SK-N-SH (cell line): ENCODE measurements at regions not wholly inside any gene's neighbourhood (a gene's known extent, or its start where the extent isn't known, plus 50 kb on each side); places are given as distances from the start of the nearest gene placed in this dataset.

Experiments
- CTCF ChIA-PET: fragments of 300-600, 350-600 bp; formaldehyde crosslinking; extraction: SDS; loops from one replicate; lab custom pipeline; 2021; lab: Yijun Ruan, JAX
- POLR2A ChIA-PET: fragments of 350-600 bp; sonication (Branson Sonifier 250); formaldehyde crosslinking; extraction: SDS; loops from one replicate; lab custom pipeline; 2020; ENCODE audit warnings: antibody characterized with exemption, inconsistent platforms; lab: Yijun Ruan, JAX
- DNase-seq: peaks from one replicate; pipeline ENCODE4 v3.0.0; 2012
- H2AFZ ChIP-seq: fragments of 200-600 bp; sonication (generic); 2 replicates; pipeline ENCODE4 v1.8.1; 2016; ENCODE audit warnings: antibody characterized with exemption, mild to moderate bottlenecking, low read depth
- H3F3A ChIP-seq: fragments of 200-600 bp; sonication (generic); replicated peaks from 2 replicates; pipeline ENCODE3; 2016; ENCODE audit warnings: antibody characterized with exemption, mild to moderate bottlenecking; ENCODE audit not compliant: insufficient read depth
- H3K27ac ChIP-seq, 2 experiments: fragments of 200-500 bp in 1 of 2; fragments of 200-600 bp in 1 of 2; sonication (Bioruptor generic) in 1 of 2; sonication (generic), shearing (Covaris generic) in 1 of 2; 2 replicates each; pipeline versions ENCODE4 v1.5.1 to v1.6.1; 2014 to 2016; ENCODE audit warnings: low read depth in 2 of 2, inconsistent platforms in 1 of 2, low read length in 1 of 2, mild to moderate bottlenecking in 1 of 2, mixed read lengths in 1 of 2
- H3K27me3 ChIP-seq: fragments of 200-600 bp; sonication (generic), shearing (Covaris generic); 2 replicates; pipeline ENCODE4 v1.6.1; 2016; ENCODE audit warnings: mixed run types; ENCODE audit not compliant: insufficient read depth
- H3K36me3 ChIP-seq, 2 experiments: fragments of 200-500 bp in 1 of 2; fragments of 200-600 bp in 1 of 2; sonication (Bioruptor generic) in 1 of 2; sonication (generic) in 1 of 2; replicated peaks in 1 of 2; 2 replicates each; pipeline versions ENCODE3 to v1.5.1; 2014 to 2016; ENCODE audit warnings: low read length in 1 of 2, mild to moderate bottlenecking in 1 of 2; ENCODE audit not compliant: insufficient read depth in 2 of 2, control insufficient read depth in 1 of 2
- H3K4me1 ChIP-seq, 2 experiments: fragments of 200-500 bp in 1 of 2; fragments of 200-600 bp in 1 of 2; sonication (Bioruptor generic) in 1 of 2; sonication (generic), shearing (Covaris generic) in 1 of 2; 2 replicates each; pipeline versions ENCODE4 v1.5.1 to v1.6.1; 2014 to 2016; ENCODE audit warnings: low read depth in 1 of 2, low read length in 1 of 2, mixed run types in 1 of 2; ENCODE audit not compliant: insufficient read depth in 2 of 2, control insufficient read depth in 1 of 2
- H3K4me2 ChIP-seq: fragments of 200-600 bp; sonication (generic), shearing (Covaris generic); 2 replicates; pipeline ENCODE4 v1.6.1; 2017; ENCODE audit warnings: mixed run types
- H3K4me3 ChIP-seq, 2 experiments: fragments of 200-500 bp in 1 of 2; fragments of 200-600 bp in 1 of 2; sonication (Bioruptor generic) in 1 of 2; sonication (generic), shearing (Covaris generic) in 1 of 2; 2 replicates each; pipeline versions ENCODE4 v1.5.1 to v1.8.1; 2014 to 2016; ENCODE audit warnings: low read depth in 2 of 2, inconsistent platforms in 1 of 2, low read length in 1 of 2, mild to moderate bottlenecking in 1 of 2, mixed read lengths in 1 of 2, moderate library complexity in 1 of 2
- H3K79me2 ChIP-seq: fragments of 200-600 bp; sonication (generic); 2 replicates; pipeline ENCODE4 v1.8.1; 2017; ENCODE audit warnings: mild to moderate bottlenecking; ENCODE audit not compliant: insufficient read depth
- H3K9ac ChIP-seq: fragments of 200-600 bp; sonication (generic); 2 replicates; pipeline ENCODE4 v1.6.1; 2017; ENCODE audit warnings: mixed run types
- H3K9me2 ChIP-seq: fragments of 200-600 bp; sonication (generic); 2 replicates; pipeline ENCODE4 v1.6.1; 2017; ENCODE audit warnings: mixed run types
- H3K9me3 ChIP-seq: fragments of 200-600 bp; sonication (generic); 2 replicates; pipeline ENCODE4 v1.6.1; 2017; ENCODE audit warnings: mixed run types, mild to moderate bottlenecking, moderate library complexity
- H4K20me1 ChIP-seq: fragments of 200-600 bp; sonication (generic); 2 replicates; pipeline ENCODE4 v1.6.1; 2017; ENCODE audit warnings: mild to moderate bottlenecking, mixed run types; ENCODE audit not compliant: insufficient read depth
- CHD2 ChIP-seq: fragments of 150-350 bp; IDR thresholded peaks from 2 replicates; pipeline ENCODE4 v1.6.1; 2018; ENCODE audit warnings: low read length; ENCODE audit not compliant: partially characterized antibody
- EP300 ChIP-seq, 2 experiments: IDR thresholded peaks; 2 replicates each; pipeline versions ENCODE4 v1.4.0 to v1.6.1; 2012; ENCODE audit warnings: borderline replicate concordance in 1 of 2, low read depth in 1 of 2, low read length in 1 of 2
- EZH2phosphoT487 ChIP-seq: fragments of 200-600 bp; sonication (generic); IDR thresholded peaks from 2 replicates; pipeline ENCODE4 v1.6.1; 2017; ENCODE audit warnings: low read depth, mixed run types, mild to moderate bottlenecking, antibody characterized with exemption, moderate library complexity, borderline replicate concordance
- FOXM1 ChIP-seq: IDR thresholded peaks from 2 replicates; pipeline ENCODE4 v1.4.0; 2012; ENCODE audit warnings: low read depth, mild to moderate bottlenecking
- GABPA ChIP-seq: IDR thresholded peaks from 2 replicates; pipeline ENCODE4 v1.4.0; 2012; ENCODE audit warnings: low read depth, mild to moderate bottlenecking
- MEF2A ChIP-seq: IDR thresholded peaks from 2 replicates; pipeline ENCODE4 v1.4.0; 2012; ENCODE audit warnings: low read depth, borderline replicate concordance
- MXI1 ChIP-seq: IDR thresholded peaks from 2 replicates; pipeline ENCODE4 v1.6.1; 2012; ENCODE audit warnings: mild to moderate bottlenecking, low read depth, low read length, improper control_type of control experiment
- NFIC ChIP-seq: IDR thresholded peaks from 2 replicates; pipeline ENCODE4 v1.4.0; 2012; ENCODE audit warnings: borderline replicate concordance
- SMC3 ChIP-seq: IDR thresholded peaks from 2 replicates; pipeline ENCODE4 v1.6.1; 2012; ENCODE audit warnings: low read depth, low read length, improper control_type of control experiment
- TEAD4 ChIP-seq: IDR thresholded peaks from 2 replicates; pipeline ENCODE4 v1.4.0; 2012; ENCODE audit warnings: mild to moderate bottlenecking, borderline replicate concordance; ENCODE audit not compliant: insufficient read depth
- WGBS: methylation state at CpG from one replicate; pipeline ENCODE4 v1.1.6; 2017; ENCODE audit warnings: low lambda C conversion rate; 5-methylcytosine and 5-hydroxymethylcytosine counted together
- TF ChIP-seq, protein P1 (sequence below): IDR thresholded peaks from 2 replicates; pipeline ENCODE4 v1.4.0; 2012; ENCODE audit warnings: low read depth, borderline replicate concordance
- TF ChIP-seq, protein P2 (sequence below): IDR thresholded peaks from 2 replicates; pipeline ENCODE4; 2012

DNA sequence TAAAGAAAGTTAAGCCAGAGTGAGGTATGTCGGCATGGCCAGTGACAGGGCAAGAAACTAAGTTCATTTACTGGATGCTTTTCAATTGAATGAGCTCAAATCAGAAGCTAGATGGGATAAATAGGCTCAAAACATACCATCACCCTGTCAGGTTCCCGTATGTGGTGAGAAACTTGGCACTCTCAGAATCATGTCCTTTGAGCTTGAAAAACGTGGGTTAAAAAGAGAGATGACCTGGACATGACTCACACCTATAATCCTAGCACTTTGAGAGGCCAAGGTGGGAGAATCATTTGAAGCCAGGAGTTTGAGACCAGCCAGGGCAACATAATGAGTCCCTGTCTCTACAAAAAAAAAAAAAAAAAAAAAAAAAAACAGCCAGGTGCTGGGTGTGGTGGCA lies 121.7 kb upstream of the RGMB start:
- no peak for DNase-seq
- no peak overlapping the region for H2AFZ ChIP-seq
- no peaks in the 10 kb centered on the region for H3K36me3 ChIP-seq
- 38% methylated on average over 3 of the region's 3 CpGs for WGBS
- CTCF ChIA-PET = no interaction called here
- no peak for TF ChIP-seq FOXM1
- no peak for TF ChIP-seq EP300 (IDR thresholded peaks at IDR 0.05; ENCODE audit: borderline replicate concordance in 1 of 2, low read depth in 1 of 2, low read length in 1 of 2)
- TF ChIP-seq CHD2 = no peak
- TF ChIP-seq, protein P1, sequence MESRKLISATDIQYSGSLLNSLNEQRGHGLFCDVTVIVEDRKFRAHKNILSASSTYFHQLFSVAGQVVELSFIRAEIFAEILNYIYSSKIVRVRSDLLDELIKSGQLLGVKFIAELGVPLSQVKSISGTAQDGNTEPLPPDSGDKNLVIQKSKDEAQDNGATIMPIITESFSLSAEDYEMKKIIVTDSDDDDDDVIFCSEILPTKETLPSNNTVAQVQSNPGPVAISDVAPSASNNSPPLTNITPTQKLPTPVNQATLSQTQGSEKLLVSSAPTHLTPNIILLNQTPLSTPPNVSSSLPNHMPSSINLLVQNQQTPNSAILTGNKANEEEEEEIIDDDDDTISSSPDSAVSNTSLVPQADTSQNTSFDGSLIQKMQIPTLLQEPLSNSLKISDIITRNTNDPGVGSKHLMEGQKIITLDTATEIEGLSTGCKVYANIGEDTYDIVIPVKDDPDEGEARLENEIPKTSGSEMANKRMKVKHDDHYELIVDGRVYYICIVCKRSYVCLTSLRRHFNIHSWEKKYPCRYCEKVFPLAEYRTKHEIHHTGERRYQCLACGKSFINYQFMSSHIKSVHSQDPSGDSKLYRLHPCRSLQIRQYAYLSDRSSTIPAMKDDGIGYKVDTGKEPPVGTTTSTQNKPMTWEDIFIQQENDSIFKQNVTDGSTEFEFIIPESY = no peak
- TF ChIP-seq, protein P2, sequence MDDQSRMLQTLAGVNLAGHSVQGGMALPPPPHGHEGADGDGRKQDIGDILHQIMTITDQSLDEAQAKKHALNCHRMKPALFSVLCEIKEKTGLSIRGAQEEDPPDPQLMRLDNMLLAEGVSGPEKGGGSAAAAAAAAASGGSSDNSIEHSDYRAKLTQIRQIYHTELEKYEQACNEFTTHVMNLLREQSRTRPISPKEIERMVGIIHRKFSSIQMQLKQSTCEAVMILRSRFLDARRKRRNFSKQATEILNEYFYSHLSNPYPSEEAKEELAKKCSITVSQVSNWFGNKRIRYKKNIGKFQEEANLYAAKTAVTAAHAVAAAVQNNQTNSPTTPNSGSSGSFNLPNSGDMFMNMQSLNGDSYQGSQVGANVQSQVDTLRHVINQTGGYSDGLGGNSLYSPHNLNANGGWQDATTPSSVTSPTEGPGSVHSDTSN = no peak
- no peak for TF ChIP-seq NFIC
- H3K79me2 ChIP-seq = no peaks in the 10 kb centered on the region
- H3K9me2 ChIP-seq = no peaks in the 10 kb centered on the region
- no peak overlapping the region for H3K27ac ChIP-seq
- H3K4me2 ChIP-seq = no peak overlapping the region
- no peaks in the 10 kb centered on the region for H3K27me3 ChIP-seq
- H3K9ac ChIP-seq = no peak overlapping the region
- no peaks in the 10 kb centered on the region for H3K4me1 ChIP-seq
- POLR2A ChIA-PET = no interaction called here
- no peaks in the 10 kb centered on the region for H3K9me3 ChIP-seq
- no peak overlapping the region for H3K4me3 ChIP-seq
- no peaks in the 10 kb centered on the region for H3F3A ChIP-seq
- H4K20me1 ChIP-seq = no peaks in the 10 kb centered on the region

DNA sequence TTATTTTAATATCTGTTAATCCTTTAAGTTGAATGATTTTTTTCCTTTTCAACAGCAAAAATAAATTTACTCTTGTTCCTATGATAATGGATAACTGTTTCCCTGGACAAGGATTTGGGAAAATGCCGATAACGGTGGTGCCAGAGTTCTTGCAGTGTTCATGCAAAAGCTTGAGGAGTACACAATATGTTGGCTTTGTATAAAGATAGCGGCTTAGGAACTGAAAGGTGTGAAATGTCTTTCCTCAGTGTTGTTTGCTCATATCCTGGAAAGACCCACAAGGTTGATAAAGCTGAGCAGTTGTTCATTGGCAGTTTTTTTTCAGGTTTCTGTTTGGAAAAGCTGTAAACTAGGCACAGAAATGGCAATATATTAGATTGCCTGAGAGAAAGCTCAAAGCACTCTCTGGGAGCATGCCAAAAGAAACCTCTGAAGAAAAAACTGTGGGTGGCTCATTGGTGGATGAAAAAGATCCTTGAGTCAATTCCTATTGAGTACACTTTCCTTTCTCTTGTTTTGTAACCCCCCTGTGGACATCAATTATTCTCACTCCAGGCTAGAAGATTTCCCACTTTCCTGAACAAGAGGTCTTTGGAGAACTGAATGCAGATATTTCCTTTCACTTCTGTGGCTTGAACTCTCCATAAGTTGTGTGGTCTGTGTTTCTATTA lies 117.2 kb upstream of the RGMB start:
- H3K4me2 ChIP-seq = no peak overlapping the region
- no peaks in the 10 kb centered on the region for H3K79me2 ChIP-seq
- no peaks in the 10 kb centered on the region for H3K4me1 ChIP-seq
- H3K36me3 ChIP-seq = no peaks in the 10 kb centered on the region
- TF ChIP-seq MEF2A (no peak), GABPA (no peak), SMC3 (no peak), EZH2phosphoT487 (no peak), TEAD4 (no peak), CHD2 (no peak), MXI1 (no peak)
- TF ChIP-seq, protein P1 = no peak
- no peaks in the 10 kb centered on the region for H3F3A ChIP-seq
- no peak overlapping the region for H3K4me3 ChIP-seq
- no peak overlapping the region for H3K27ac ChIP-seq
- ChIA-PET CTCF (interaction anchor here (1.2 kb wide), 1 partner anchor 113 kb away, joined by 3 read pairs; no protein-coding TSS in a partner anchor), POLR2A (no interaction called here)
- H3K9me2 ChIP-seq = no peaks in the 10 kb centered on the region
- no peak overlapping the region for H3K9ac ChIP-seq
- no peaks in the 10 kb centered on the region for H3K27me3 ChIP-seq
- no peak overlapping the region for H2AFZ ChIP-seq
- DNase-seq = no peak
- WGBS = 68% methylated on average over 3 of the region's 3 CpGs
- H3K9me3 ChIP-seq = no peaks in the 10 kb centered on the region
- no peaks in the 10 kb centered on the region for H4K20me1 ChIP-seq
